K562 (cell line): ENCODE measurements at regions not wholly inside any gene's neighbourhood (a gene's known extent, or its start where the extent isn't known, plus 50 kb on each side); places are given as distances from the start of the nearest gene placed in this dataset.

ENCODE experiments used
- ADNP ChIP-seq: fragments of 200-800 bp; sonication (Bioruptor generic); IDR thresholded peaks from 2 replicates; pipeline ENCODE4 v1.6.1; 2016; ENCODE audit warnings: missing genetic modification characterization, missing compliant biosample characterization
- CBX5 ChIP-seq: IDR thresholded peaks from 2 replicates; pipeline ENCODE4 v1.6.1; 2014; ENCODE audit warnings: low read depth, borderline replicate concordance
- CEBPZ ChIP-seq: fragments of 150-350 bp; IDR thresholded peaks from 2 replicates; pipeline ENCODE4 v1.6.1; 2014; ENCODE audit warnings: low read depth, mild to moderate bottlenecking, low read length, borderline replicate concordance
- CHD7 ChIP-seq: fragments of 200-600 bp; sonication (generic); IDR thresholded peaks from one replicate; pipeline ENCODE4 v1.6.1; 2012; ENCODE audit warnings: mild to moderate bottlenecking, low read depth, low read length, inconsistent platforms
- KLF13 ChIP-seq: fragments of 450-650 bp; IDR thresholded peaks from 2 replicates; pipeline ENCODE4 v1.6.1; 2016; ENCODE audit warnings: missing genetic modification characterization, low read depth, mild to moderate bottlenecking, missing compliant biosample characterization, moderate library complexity, borderline replicate concordance
- NCOA6 ChIP-seq: fragments of 450-650 bp; IDR thresholded peaks from 2 replicates; pipeline ENCODE4 v1.6.1; 2017; ENCODE audit warnings: mild to moderate bottlenecking
- NR1H2 ChIP-seq: sonication (generic); formaldehyde crosslinking; IDR thresholded peaks from 2 replicates; pipeline ENCODE4 v1.4.0; 2020; ENCODE audit warnings: mild to moderate bottlenecking, missing genetic modification reagents
- TEAD1 ChIP-seq, 2 experiments: fragments of 450-650 bp in 1 of 2; sonication (generic) in 1 of 2; formaldehyde crosslinking; IDR thresholded peaks; 2 replicates each; pipeline versions ENCODE4 v1.4.0 to v1.8.0; 2020 to 2022; ENCODE audit warnings: mild to moderate bottlenecking in 2 of 2, missing genetic modification reagents in 1 of 2
- TSC22D4 ChIP-seq: fragments of 450-650 bp; IDR thresholded peaks from 2 replicates; pipeline ENCODE4 v1.6.1; 2016; ENCODE audit warnings: missing genetic modification characterization, missing biosample characterization, control low read depth
- ZFP1 ChIP-seq: fragments of 450-650 bp; formaldehyde crosslinking; IDR thresholded peaks from 2 replicates; pipeline ENCODE4 v1.4.0; 2020; ENCODE audit warnings: mild to moderate bottlenecking, mixed read lengths
- ZKSCAN8 ChIP-seq: fragments of 200-800 bp; sonication (Bioruptor generic); IDR thresholded peaks from 2 replicates; pipeline ENCODE4 v1.6.1; 2016; ENCODE audit warnings: missing genetic modification characterization, missing compliant biosample characterization
- ZNF140 ChIP-seq: fragments of 250-450 bp; sonication (Bioruptor Pico); IDR thresholded peaks from 2 replicates; pipeline ENCODE4 v1.8.0; 2021; ENCODE audit warnings: moderate library complexity, mild to moderate bottlenecking, inconsistent platforms

DNA sequence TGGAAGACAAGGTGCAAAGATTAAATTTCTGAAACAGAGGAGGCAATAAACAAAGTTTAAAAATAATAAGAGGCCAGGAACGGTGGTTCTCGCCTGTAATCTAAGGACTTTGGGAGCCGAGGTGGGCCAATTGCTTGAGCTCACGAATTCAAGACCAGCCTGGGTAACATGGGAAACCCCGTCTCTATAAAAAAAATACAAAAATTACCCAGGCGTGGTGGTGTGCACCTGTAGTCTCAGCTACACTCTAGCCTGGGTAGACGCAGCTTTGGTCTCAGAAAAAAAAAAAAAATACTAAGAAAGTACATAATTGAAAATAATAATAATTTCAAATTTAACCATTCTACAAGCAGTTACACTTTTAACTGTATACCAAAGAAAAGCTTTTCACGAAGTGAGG is 744.6 kb upstream of the POU3F3 start (continued):
- TF ChIP-seq CHD7: no peak
- no peak for TF ChIP-seq NR1H2 (CRISPR knock-in tag)
- TF ChIP-seq KLF13 (tag): no peak
- no peak for TF ChIP-seq ZFP1 (CRISPR knock-in tag)
- no peak for TF ChIP-seq NCOA6
- TF ChIP-seq CEBPZ: no peak
- TF ChIP-seq ZNF140 (CRISPR knock-in tag): no peak
- TF ChIP-seq CBX5: no peak
- no peak for TF ChIP-seq TSC22D4 (tag)
- TF ChIP-seq ZKSCAN8 (CRISPR knock-in tag): no peak
- TF ChIP-seq ADNP (tag): no peak
- no peak for TF ChIP-seq TEAD1 (CRISPR knock-in tag; IDR thresholded peaks at IDR 0.05)
